Medulla oblongata (tissue), 1 donor: ENCODE measurements at regions not wholly inside any gene's neighbourhood (a gene's known extent, or its start where the extent isn't known, plus 50 kb on each side); places are given as distances from the start of the nearest gene placed in this dataset.

Experiments
- DNase-seq: peaks from one replicate; pipeline ENCODE4 v3.0.0-alpha.2; 2015; ENCODE audit errors: extremely low spot score

DNA sequence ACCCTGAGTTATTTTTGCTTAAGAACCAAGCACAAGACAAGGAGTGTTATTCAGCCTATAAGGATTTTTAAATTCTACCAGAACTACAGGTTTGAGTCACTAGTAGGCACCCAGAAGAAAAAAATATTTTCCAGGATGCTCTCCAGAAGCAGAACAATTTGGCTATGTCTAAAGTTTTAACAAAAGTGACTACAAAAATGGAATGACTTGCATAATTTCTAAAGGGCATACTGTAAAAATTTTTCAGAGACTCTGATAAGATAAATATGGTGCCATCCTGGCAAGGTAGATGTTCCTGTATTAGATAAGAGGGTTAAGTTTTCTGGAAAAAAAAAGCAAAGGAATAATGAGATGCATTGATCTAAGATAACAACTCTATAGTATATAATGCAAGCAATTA is 68.6 kb upstream of the FAM9A start:
- no peak for DNase-seq

DNA sequence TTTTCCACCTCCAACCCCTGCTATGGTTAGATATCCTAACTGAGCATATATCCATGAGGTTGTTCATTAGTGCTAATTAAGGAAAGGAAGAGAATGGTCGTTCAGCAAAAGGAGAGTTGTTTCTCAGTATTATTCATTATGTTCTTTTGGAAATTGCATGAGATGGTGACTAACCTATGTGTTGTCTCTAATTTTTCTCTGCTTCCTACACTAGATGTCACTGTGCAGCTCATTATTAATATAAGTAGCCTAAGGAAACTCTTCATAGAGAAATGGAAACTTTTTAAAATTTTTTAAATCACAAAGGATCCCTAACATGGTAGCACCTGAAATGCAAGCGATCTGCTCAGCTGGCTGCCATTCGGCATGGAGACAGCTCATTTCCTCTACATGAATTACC is 67.7 kb upstream of the FAM9A start:
- peak; percentile 9 for DNase-seq

DNA sequence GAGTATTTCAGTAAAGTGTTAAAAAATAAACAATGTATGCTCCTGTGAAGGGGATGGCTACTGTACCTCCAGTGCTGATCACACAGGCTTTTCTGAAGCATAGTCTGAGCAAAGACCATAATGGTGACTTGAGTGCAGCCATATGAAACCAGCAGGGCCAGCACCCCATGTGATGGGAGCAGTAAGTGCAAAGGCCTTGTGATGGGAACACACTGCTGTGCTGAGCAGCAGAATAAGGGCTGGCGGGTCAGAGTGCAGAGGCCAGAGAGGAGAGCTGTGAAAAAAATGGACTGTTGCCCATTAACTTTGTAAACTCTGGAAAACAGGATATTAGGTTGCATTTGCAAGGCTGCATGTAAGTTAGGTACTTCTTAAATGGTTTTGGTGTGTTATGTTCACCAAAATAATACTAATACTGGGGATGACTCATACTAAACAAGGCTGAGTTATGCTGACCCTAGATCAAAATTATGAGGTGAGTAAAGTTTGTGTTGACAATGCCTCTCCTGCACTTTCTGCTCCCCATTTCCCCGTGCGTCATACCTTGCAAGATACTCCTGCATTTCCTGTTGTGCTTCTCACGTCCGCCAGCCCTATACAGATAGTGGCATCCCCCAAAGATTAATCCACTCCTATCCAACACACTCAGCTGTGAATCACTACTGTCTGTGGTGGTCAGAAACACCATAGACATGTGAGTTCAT is 67.0 kb upstream of the FAM9A start:
- DNase-seq, result no peak

DNA sequence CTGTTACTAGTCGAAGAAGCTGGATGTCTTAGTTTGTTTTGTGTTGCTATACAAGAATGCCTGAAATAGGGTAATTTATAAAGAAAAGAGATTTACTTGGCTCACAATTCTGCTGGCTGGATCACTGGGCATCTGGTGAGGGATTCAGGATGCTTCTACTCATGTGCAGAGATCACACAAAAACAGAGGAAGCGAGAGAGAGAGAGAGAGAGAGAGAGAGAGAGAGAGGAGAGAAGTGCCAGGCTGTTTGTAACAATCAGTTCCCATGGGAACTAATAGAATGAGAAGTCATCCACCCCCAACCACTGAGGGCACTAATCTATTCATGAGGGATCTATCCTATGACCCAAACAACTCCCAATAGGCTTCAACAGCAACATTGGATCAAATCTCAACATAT is 66.2 kb upstream of the FAM9A start:
- DNase-seq, result no peak

DNA sequence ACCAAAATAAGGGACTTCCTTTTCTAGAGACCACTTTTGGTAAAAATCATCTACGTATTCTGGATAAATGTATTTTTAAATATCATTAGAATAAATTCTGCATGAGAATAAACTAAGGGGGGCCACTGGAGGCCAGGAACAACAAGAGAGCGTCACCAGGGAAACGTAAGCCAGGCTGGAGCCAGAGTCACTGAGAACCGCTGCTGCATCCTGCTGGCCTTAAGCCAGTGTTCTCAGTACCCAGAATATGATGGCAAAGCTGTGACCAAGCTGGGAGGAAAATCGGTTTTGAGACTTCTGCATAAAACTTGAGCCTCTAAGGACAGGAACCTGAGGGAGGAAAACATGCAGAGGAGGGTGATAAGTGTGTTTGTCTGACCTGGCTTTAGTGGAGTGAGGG is 63.0 kb upstream of the FAM9A start:
- peak; percentile 25 for DNase-seq

DNA sequence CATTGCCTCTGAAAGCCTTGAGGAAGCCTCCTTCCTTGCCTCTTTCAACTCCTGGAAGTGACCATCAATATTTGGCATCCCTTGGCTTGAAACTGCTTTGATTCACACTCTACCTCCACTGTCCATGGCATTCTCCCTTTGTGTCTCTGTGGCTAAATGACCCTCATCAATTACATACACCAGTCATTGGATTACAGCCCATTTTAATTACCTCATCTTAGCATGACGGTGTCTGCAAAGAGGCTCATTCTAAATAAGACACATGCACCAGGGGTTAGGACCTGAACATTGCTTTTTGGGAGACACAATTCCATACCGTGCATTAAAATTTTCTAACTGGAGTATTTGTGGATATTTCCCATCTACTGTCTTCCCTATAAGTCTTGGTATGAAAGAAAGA is 60.7 kb upstream of the FAM9A start:
- DNase-seq, result no peak

DNA sequence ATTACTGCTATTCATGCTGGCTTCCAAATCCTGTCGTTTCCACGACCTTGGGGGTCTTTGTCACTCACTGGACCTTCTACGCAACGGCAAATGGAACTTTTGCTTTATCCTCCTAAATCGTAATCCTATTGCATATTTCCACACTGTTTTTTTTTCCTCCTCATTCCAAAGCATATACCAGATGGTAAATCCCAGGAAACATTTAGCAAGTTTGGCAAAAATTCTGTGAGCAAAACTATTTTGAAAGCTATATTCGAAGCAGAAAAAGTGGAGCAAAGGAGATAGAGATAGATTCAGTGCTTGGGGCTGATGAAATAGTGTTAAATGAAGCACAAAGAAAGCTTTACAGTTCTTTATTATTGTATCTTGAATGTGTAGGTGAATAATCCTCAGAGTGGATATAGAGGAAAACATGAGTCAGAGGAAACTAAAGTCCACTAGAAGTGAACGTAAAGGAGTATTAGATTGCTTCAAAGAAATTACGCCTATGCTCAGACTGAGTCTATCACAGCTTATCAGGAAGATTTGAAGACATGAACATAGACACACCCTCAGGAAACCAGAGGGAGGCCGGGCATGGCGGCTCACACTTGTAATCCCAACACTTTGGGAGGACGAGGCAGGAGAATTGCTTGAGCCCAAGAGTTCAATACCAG is 50.2 kb upstream of the FAM9A start:
- DNase-seq, result no peak
